CD4-positive, alpha-beta T cell (primary cell): ENCODE measurements at regions not wholly inside any gene's neighbourhood (a gene's known extent, or its start where the extent isn't known, plus 50 kb on each side); places are given as distances from the start of the nearest gene placed in this dataset.

Experiments used
- ATAC-seq: fragments of 200-7000 bp; cut with Tn5 transposase; one replicate; pipeline ENCODE4 v1.10.0; 2022; ENCODE audit warnings: mild to moderate bottlenecking; ENCODE audit not compliant: poor library complexity
- CTCF ChIA-PET: fragments of 350-600 bp; sonication (Branson Sonifier 250); formaldehyde crosslinking; loops from one replicate; lab custom pipeline; 2021; ENCODE audit warnings: antibody characterized with exemption, inconsistent platforms; lab: Charles Lee
- POLR2A ChIA-PET: fragments of 350-600 bp; sonication (Branson Sonifier 250); formaldehyde crosslinking; loops from one replicate; lab custom pipeline; 2021; ENCODE audit warnings: antibody characterized with exemption, inconsistent platforms; lab: Charles Lee
- DNase-seq, 14 experiments: peaks; one replicate each; pipeline ENCODE4 v3.0.0-alpha.2; 2013 to 2020; ENCODE audit warnings: mixed read lengths in 2 of 14
- H3K27ac ChIP-seq, 2 donors: one replicate each; pipeline versions ENCODE4 v1.5.1 to v1.7.0; 2013; ENCODE audit warnings: low read length in 2 of 2, low read depth in 1 of 2, mild to moderate bottlenecking in 1 of 2
- H3K27me3 ChIP-seq, 2 experiments: 1 replicate in 1 of 2; 2 replicates in 1 of 2; pipeline versions ENCODE4 v1.6.1 to v1.7.0; 2013; ENCODE audit warnings: low read length in 2 of 2, control low read depth in 1 of 2, mild to moderate bottlenecking in 1 of 2, moderate library complexity in 1 of 2; ENCODE audit not compliant: insufficient read depth in 2 of 2, control insufficient read depth in 1 of 2
- H3K36me3 ChIP-seq: one replicate; pipeline ENCODE4 v1.6.1; 2013; ENCODE audit warnings: low read length, control low read depth; ENCODE audit not compliant: insufficient read depth
- H3K4me1 ChIP-seq: one replicate; pipeline ENCODE4 v1.6.1; 2013; ENCODE audit warnings: low read length, control low read depth; ENCODE audit not compliant: insufficient read depth
- H3K4me3 ChIP-seq: one replicate; pipeline ENCODE4 v1.5.1; 2013; ENCODE audit warnings: mild to moderate bottlenecking, low read length, moderate library complexity
- H3K9me3 ChIP-seq, 2 experiments: 1 replicate in 1 of 2; 2 replicates in 1 of 2; pipeline versions ENCODE4 v1.6.1 to v1.7.0; 2013; ENCODE audit warnings: low read length in 2 of 2, mild to moderate bottlenecking in 2 of 2, control low read depth in 1 of 2, moderate library complexity in 1 of 2; ENCODE audit not compliant: control insufficient read depth in 1 of 2, insufficient read depth in 1 of 2
- H3K27ac Mint-ChIP-seq: one replicate; pipeline ENCODE4 v1.8.0; 2020; ENCODE audit warnings: mixed read lengths
- H3K27me3 Mint-ChIP-seq: one replicate; pipeline ENCODE4 v1.8.0; 2021; ENCODE audit warnings: mixed read lengths
- H3K36me3 Mint-ChIP-seq: one replicate; pipeline ENCODE4 v1.8.0; 2021; ENCODE audit warnings: low read depth, mixed read lengths
- H3K4me1 Mint-ChIP-seq: one replicate; pipeline ENCODE4 v1.8.0; 2021; ENCODE audit warnings: low read depth, mixed read lengths
- H3K4me3 Mint-ChIP-seq: one replicate; pipeline ENCODE4 v1.8.0; 2020; ENCODE audit warnings: mild to moderate bottlenecking, mixed read lengths
- H3K9me3 Mint-ChIP-seq: one replicate; pipeline ENCODE4 v1.8.0; 2020; ENCODE audit warnings: mixed read lengths
- intact Hi-C, 2 experiments: fragments of 100-400 bp; cut with DNase I in 1 of 2; cut with micrococcal nuclease in 1 of 2; formaldehyde crosslinking; loops; one replicate each; pipeline versions ENCODE4 v1.15.1 to v1.9.0; 2023 to 2025; cut with DNase I, micrococcal nuclease
- TF ChIP-seq, protein P1 (sequence below): fragments of 200-600 bp; IDR thresholded peaks from one replicate; pipeline ENCODE4 v1.8.0; 2022; ENCODE audit warnings: antibody characterized with exemption, mild to moderate bottlenecking

GRCh38 chr13:106048386-106048785 is 487.1 kb downstream of the EFNB2 start:
- H3K9me3 ChIP-seq, result no peaks in the 10 kb centered on the region
- no peaks in the 10 kb centered on the region for H3K27me3 ChIP-seq
- TF ChIP-seq, protein P1, sequence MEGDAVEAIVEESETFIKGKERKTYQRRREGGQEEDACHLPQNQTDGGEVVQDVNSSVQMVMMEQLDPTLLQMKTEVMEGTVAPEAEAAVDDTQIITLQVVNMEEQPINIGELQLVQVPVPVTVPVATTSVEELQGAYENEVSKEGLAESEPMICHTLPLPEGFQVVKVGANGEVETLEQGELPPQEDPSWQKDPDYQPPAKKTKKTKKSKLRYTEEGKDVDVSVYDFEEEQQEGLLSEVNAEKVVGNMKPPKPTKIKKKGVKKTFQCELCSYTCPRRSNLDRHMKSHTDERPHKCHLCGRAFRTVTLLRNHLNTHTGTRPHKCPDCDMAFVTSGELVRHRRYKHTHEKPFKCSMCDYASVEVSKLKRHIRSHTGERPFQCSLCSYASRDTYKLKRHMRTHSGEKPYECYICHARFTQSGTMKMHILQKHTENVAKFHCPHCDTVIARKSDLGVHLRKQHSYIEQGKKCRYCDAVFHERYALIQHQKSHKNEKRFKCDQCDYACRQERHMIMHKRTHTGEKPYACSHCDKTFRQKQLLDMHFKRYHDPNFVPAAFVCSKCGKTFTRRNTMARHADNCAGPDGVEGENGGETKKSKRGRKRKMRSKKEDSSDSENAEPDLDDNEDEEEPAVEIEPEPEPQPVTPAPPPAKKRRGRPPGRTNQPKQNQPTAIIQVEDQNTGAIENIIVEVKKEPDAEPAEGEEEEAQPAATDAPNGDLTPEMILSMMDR, result no peak
- no peaks in the 10 kb centered on the region for H3K4me1 Mint-ChIP-seq
- CTCF ChIA-PET, result no interaction called here
- H3K9me3 Mint-ChIP-seq, result peaks cover 2% of the 10 kb centered on the region
- no peaks in the 10 kb centered on the region for H3K36me3 ChIP-seq
- no peak overlapping the region for H3K4me3 ChIP-seq
- intact Hi-C loops, result no loop called here
- no peaks in the 10 kb centered on the region for H3K4me1 ChIP-seq
- no peaks in the 10 kb centered on the region for H3K36me3 Mint-ChIP-seq
- ATAC-seq (no peak), DNase-seq (no peak)
- POLR2A ChIA-PET, result no interaction called here
- no peak overlapping the region for H3K4me3 Mint-ChIP-seq
- no peak overlapping the region for H3K27ac Mint-ChIP-seq
- H3K27me3 Mint-ChIP-seq, result peaks cover 6% of the 10 kb centered on the region
- H3K27ac ChIP-seq, result no peak overlapping the region

DNA sequence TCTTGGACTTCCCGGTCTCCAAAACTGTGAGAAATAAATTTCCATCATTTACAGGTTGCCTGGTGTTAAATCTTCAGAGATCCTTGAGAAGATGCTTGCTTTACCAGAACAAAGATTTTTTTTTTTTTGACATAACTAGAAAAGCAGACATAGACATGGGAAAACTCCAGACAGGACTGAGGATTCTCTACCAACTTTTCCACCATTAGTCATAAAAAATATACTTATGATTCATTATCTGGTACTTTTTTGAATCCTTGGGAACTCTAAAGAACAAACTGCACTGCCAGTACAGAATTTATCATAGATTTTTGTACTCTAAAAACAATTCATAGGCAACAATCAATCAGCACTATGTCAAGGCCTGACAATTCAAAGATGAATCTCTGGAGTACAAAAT is 487.6 kb downstream of the EFNB2 start:
- ChIA-PET POLR2A (no interaction called here), CTCF (no interaction called here)
- Mint-ChIP-seq H3K36me3 (no peaks in the 10 kb centered on the region), H3K27ac (no peak overlapping the region), H3K4me1 (no peaks in the 10 kb centered on the region), H3K9me3 (peaks cover 2% of the 10 kb centered on the region), H3K4me3 (no peak overlapping the region), H3K27me3 (peaks cover 6% of the 10 kb centered on the region)
- H3K4me3 ChIP-seq, result no peak overlapping the region
- no peaks in the 10 kb centered on the region for H3K9me3 ChIP-seq
- DNase-seq, result no peak
- TF ChIP-seq, protein P1, result no peak
- intact Hi-C loops, result no loop called here
- no peaks in the 10 kb centered on the region for H3K4me1 ChIP-seq
- no peaks in the 10 kb centered on the region for H3K27me3 ChIP-seq
- no peak for ATAC-seq
- no peaks in the 10 kb centered on the region for H3K36me3 ChIP-seq
- H3K27ac ChIP-seq, result no peak overlapping the region

DNA sequence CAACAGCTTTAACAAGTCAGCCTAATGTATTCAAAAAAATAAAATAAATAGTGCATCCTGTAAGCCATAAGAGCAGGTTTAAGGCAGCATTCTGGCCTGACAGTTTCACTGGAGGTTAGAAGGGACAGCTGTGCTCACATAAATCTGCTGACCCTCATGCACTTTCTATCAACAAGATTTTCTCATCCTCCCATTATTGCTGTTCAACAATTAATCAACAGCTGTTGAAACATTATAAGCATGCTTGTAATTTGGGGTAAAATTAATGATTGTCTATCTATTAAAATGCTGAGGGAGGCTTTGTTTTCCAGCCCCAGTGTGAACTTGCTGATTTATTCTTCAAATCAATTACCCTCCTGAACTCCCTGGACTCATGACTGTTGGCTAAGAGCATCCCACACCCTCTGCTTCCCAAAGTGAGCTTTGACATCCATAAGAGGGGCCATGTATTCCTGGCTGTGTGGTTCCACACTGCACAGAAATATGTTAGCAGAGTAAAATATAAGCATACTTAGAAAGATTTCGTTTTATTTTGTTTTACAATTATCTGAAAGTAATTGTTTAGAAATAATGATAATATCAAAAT is 492.4 kb downstream of the EFNB2 start:
- Mint-ChIP-seq H3K4me1 (no peaks in the 10 kb centered on the region), H3K4me3 (no peak overlapping the region), H3K36me3 (no peaks in the 10 kb centered on the region), H3K27ac (no peak overlapping the region), H3K9me3 (peaks cover 2% of the 10 kb centered on the region), H3K27me3 (peaks cover 4% of the 10 kb centered on the region)
- CTCF ChIA-PET, result no interaction called here
- no peaks in the 10 kb centered on the region for H3K9me3 ChIP-seq
- no peak overlapping the region for H3K27ac ChIP-seq
- H3K36me3 ChIP-seq, result no peaks in the 10 kb centered on the region
- POLR2A ChIA-PET, result no interaction called here
- intact Hi-C loops, result no loop called here
- H3K4me1 ChIP-seq, result no peaks in the 10 kb centered on the region
- DNase-seq (no peak), ATAC-seq (no peak)
- H3K27me3 ChIP-seq, result no peaks in the 10 kb centered on the region
- TF ChIP-seq, protein P1, result no peak
- H3K4me3 ChIP-seq, result no peak overlapping the region
